A549 (cell line): ENCODE measurements at regions not wholly inside any gene's neighbourhood (a gene's known extent, or its start where the extent isn't known, plus 50 kb on each side); places are given as distances from the start of the nearest gene placed in this dataset.

ENCODE experiments used
- CHD4 ChIP-seq: fragments of 200-600 bp; sonication (generic); IDR thresholded peaks from 2 replicates; pipeline ENCODE4 v1.6.1; 2016; ENCODE audit warnings: antibody characterized with exemption, mild to moderate bottlenecking, borderline replicate concordance
- CTCF ChIP-seq: fragments of >200 bp; sonication (Bioruptor Twin); formaldehyde crosslinking; IDR thresholded peaks from 3 replicates; pipeline ENCODE4 v1.5.1; 2016
- EP300 ChIP-seq, 2 experiments: fragments of >200 bp; sonication (Bioruptor Twin); formaldehyde crosslinking; IDR thresholded peaks; 2 replicates in 1 of 2; 3 replicates in 1 of 2; pipeline ENCODE4 v1.6.1; 2016 to 2017
- FOSL2 ChIP-seq, 2 experiments: fragments of 450-650 bp in 1 of 2; fragments of >200 bp in 1 of 2; sonication (Bioruptor Twin) in 1 of 2; formaldehyde crosslinking; IDR thresholded peaks; 2 replicates each; pipeline versions ENCODE4 v1.5.0 to v1.6.1; 2016 to 2020; ENCODE audit warnings: mild to moderate bottlenecking in 1 of 2, moderate library complexity in 1 of 2
- HOXA7 ChIP-seq: fragments of 250-450 bp; sonication (Bioruptor Pico); IDR thresholded peaks from 2 replicates; pipeline ENCODE4 v1.5.0; 2020; ENCODE audit warnings: mild to moderate bottlenecking, moderate library complexity
- KDM1A ChIP-seq: fragments of 200-600 bp; sonication (generic); IDR thresholded peaks from 2 replicates; pipeline ENCODE4 v1.6.1; 2016; ENCODE audit warnings: low read depth, mild to moderate bottlenecking
- POLR2A ChIP-seq: IDR thresholded peaks from 2 replicates; pipeline ENCODE4 v1.6.1; 2012; ENCODE audit warnings: mild to moderate bottlenecking, low read length
- RAD21 ChIP-seq, 2 experiments: fragments of >200 bp in 1 of 2; sonication (Bioruptor Twin) in 1 of 2; formaldehyde crosslinking in 1 of 2; IDR thresholded peaks in 1 of 2; conservative IDR thresholded peaks in 1 of 2; 2 replicates in 1 of 2; 3 replicates in 1 of 2; pipeline ENCODE4 v1.6.1; 2012 to 2018; ENCODE audit warnings: inconsistent platforms in 1 of 2
- RCOR1 ChIP-seq: fragments of 150-350 bp; IDR thresholded peaks from 2 replicates; pipeline ENCODE4 v1.6.1; 2014; ENCODE audit warnings: antibody characterized with exemption, low read length, low read depth
- RNF2 ChIP-seq: fragments of 200-600 bp; sonication (generic); IDR thresholded peaks from 2 replicates; pipeline ENCODE4 v1.6.1; 2016; ENCODE audit warnings: low read depth, mild to moderate bottlenecking, antibody characterized with exemption, moderate library complexity, borderline replicate concordance
- TF ChIP-seq, protein P1 (sequence below): IDR thresholded peaks from 2 replicates; pipeline ENCODE4 v1.6.1; 2012; ENCODE audit warnings: low read depth, borderline replicate concordance

GRCh38 chr2:147091448-147091847 is 753.4 kb upstream of the ACVR2A start:
- TF ChIP-seq HOXA7 (no peak), CTCF (no peak), RNF2 (no peak), FOSL2 (IDR thresholded peaks at IDR 0.05) (no peak), FOSL2 (CRISPR knock-in tag; IDR thresholded peaks at IDR 0.05) (no peak), EP300 (IDR thresholded peaks at IDR 0.05) (no peak), RCOR1 (no peak), POLR2A (no peak), KDM1A (no peak), CHD4 (no peak), RAD21 (conservative IDR thresholded peaks at IDR 0.05 in 1 of 2, IDR thresholded peaks at IDR 0.05 in 1 of 2) (no peak)
- TF ChIP-seq, protein P1, sequence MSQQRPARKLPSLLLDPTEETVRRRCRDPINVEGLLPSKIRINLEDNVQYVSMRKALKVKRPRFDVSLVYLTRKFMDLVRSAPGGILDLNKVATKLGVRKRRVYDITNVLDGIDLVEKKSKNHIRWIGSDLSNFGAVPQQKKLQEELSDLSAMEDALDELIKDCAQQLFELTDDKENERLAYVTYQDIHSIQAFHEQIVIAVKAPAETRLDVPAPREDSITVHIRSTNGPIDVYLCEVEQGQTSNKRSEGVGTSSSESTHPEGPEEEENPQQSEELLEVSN = no peak
